ENCODE measurements at regions not wholly inside any gene's neighbourhood (a gene's known extent, or its start where the extent isn't known, plus 50 kb on each side); places are given as distances from the start of the nearest gene placed in this dataset.

DNA sequence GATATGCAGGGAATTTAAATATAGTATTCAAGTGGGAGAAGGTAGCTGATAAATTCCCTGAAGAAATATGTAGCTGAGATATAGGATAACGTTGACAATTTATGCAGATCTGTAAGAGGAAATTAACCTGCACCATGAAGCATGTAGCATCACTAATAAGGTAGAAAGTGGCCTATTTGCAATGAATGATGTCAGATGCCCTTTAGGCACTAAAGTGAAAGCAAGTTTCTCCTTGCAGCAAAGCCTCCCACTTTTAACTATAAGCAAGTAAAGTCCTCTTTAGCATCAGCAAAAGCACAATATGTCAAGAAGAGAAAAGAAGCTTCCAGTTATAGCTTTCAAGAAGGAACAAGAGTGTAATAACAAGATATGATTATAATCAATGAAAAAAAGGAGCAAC lies 102.5 kb upstream of the SLITRK1 start:
- Mint-ChIP-seq H3K27me3 (ENCODE audit: low read depth) (peaks cover 2% of the 10 kb centered on the region), H3K36me3 (ENCODE audit: insufficient read depth) (no peaks in the 10 kb centered on the region)

DNA sequence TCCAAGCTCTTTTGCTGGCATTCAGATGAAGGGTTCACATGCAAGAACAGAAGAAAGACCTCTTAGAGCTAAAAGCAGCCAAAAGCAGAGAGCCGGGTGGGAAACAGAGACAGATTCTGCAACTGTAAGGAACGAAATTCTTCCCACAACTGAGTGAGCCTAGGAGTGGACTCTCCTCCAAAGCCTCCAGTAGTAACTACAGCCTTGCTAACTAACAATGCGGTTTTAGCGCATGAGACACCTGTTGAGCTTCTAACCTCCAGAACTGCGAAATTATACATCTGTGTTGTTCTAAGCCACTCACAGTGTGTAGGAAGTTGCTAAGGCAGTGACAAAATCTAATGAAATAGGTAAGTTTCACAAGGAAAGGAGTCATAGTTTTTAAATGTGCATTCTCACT lies 98.1 kb upstream of the SLITRK1 start:
- no peak overlapping the region for H3K4me3 Mint-ChIP-seq
- no peaks in the 10 kb centered on the region for H3K36me3 Mint-ChIP-seq (ENCODE audit: insufficient read depth)
- peaks cover 2% of the 10 kb centered on the region for H3K27me3 Mint-ChIP-seq (ENCODE audit: low read depth)
- DNase-seq (no peak), ATAC-seq (no peak)
- H3K4me1 Mint-ChIP-seq (ENCODE audit: low read depth): peaks cover 7% of the 10 kb centered on the region
- H3K9me3 Mint-ChIP-seq: no peaks in the 10 kb centered on the region

More for the DNA sequence above, 102.5 kb upstream of the SLITRK1 start:
- Mint-ChIP-seq H3K4me1 (ENCODE audit: low read depth) (no peaks in the 10 kb centered on the region), H3K9me3 (no peaks in the 10 kb centered on the region), H3K4me3 (no peak overlapping the region)
- DNase-seq: no peak
- ATAC-seq: no peak

DNA sequence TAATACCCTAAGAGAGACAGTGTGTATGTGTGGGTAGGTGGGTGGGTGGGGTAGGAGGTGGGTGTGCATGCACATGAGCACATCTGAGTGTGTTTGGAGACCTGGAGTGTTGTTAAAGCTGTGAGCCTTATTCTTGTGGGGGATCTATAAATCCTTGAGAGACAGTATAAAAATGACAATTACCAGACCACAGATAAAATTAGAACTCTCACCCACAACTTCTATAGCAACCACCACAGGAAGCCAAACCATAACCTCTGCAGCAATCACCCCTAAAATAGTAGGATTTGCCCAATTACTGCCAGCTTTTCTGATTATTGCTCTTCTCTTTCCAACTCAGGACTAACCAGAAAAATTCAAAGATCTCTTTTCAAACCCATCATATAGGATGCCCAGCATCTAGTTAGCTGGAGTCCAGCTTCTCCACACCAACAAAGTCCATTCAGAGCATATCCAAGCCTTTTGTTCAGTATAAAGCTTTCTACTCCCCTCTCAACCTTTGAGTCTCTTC lies 93.4 kb upstream of the SLITRK1 start:
- peaks cover 2% of the 10 kb centered on the region for H3K27me3 Mint-ChIP-seq (ENCODE audit: low read depth)
- H3K9me3 Mint-ChIP-seq: no peaks in the 10 kb centered on the region
- H3K36me3 Mint-ChIP-seq (ENCODE audit: insufficient read depth): no peaks in the 10 kb centered on the region
- peaks cover 7% of the 10 kb centered on the region for H3K4me1 Mint-ChIP-seq (ENCODE audit: low read depth)
- no peak overlapping the region for H3K4me3 Mint-ChIP-seq
- ATAC-seq (no peak), DNase-seq (no peak)

DNA sequence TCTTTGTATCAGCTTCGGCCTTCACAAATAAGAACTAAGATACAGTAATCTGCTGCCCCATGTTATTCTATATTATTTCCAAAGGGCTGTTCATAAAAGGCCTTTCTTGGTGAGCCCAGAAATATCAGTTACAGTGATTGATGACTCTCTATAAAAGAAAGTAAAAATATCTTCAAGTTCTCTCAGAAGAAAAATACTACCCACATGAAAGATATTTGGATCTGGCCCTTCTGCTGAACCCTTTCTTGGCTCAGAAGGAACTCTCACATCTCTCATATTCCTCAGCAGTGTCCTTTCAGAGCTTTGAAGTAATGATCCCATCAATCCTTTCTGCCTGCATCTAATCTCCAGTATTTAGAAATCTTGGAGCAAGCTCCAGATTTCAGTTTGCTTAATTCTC lies 76.3 kb upstream of the SLITRK1 start:
- Mint-ChIP-seq H3K9me3 (no peaks in the 10 kb centered on the region), H3K4me3 (no peak overlapping the region), H3K36me3 (ENCODE audit: insufficient read depth) (no peaks in the 10 kb centered on the region), H3K27me3 (ENCODE audit: low read depth) (no peaks in the 10 kb centered on the region), H3K4me1 (ENCODE audit: low read depth) (no peaks in the 10 kb centered on the region)
- DNase-seq: no peak
- ATAC-seq: no peak

DNA sequence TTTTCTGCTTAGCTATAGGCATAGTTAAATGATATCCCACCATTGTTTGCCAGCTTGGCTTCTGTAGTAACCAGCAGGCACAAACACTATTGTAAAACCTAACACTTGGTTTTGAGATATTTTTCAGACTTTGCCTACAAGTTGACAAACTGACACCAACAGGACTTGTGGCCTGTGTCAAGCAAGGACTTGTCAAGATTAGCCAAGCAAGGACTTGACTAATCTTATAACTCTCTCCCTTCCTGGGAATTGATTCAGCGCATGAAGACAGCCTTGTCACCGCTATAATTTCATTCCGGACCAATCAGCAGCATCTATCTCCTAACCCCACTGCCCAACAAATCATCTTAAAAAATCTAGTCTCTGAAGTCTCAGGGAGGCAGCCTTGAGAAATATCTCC lies 72.7 kb upstream of the SLITRK1 start:
- no peak for DNase-seq
- no peaks in the 10 kb centered on the region for H3K4me1 Mint-ChIP-seq (ENCODE audit: low read depth)
- no peak overlapping the region for H3K4me3 Mint-ChIP-seq
- H3K36me3 Mint-ChIP-seq (ENCODE audit: insufficient read depth): no peaks in the 10 kb centered on the region
- peaks cover 4% of the 10 kb centered on the region for H3K9me3 Mint-ChIP-seq
- no peak for ATAC-seq
- H3K27me3 Mint-ChIP-seq (ENCODE audit: low read depth): no peaks in the 10 kb centered on the region

DNA sequence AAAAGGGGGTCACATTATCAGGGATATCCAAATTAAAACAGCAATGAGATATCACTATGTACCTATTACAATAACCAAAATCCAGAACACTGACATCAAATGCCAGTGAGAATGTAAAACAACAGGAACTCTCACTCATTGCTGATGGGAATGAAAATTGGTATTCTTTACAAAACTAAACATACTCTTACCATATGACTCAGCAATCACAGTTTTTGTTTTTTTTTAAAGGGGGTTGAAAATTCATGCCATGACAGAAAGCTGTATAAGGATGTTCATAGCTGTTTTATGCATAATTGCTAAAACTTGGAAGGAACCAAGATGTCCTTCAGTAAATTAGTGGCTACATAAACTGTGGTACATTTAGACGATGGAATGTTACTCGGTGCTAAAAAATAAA lies 71.6 kb upstream of the SLITRK1 start:
- H3K9me3 Mint-ChIP-seq: peaks cover 4% of the 10 kb centered on the region
- no peaks in the 10 kb centered on the region for H3K4me1 Mint-ChIP-seq (ENCODE audit: low read depth)
- no peaks in the 10 kb centered on the region for H3K36me3 Mint-ChIP-seq (ENCODE audit: insufficient read depth)
- H3K27me3 Mint-ChIP-seq (ENCODE audit: low read depth): no peaks in the 10 kb centered on the region
- DNase-seq (no peak), ATAC-seq (no peak)
- H3K4me3 Mint-ChIP-seq: no peak overlapping the region

DNA sequence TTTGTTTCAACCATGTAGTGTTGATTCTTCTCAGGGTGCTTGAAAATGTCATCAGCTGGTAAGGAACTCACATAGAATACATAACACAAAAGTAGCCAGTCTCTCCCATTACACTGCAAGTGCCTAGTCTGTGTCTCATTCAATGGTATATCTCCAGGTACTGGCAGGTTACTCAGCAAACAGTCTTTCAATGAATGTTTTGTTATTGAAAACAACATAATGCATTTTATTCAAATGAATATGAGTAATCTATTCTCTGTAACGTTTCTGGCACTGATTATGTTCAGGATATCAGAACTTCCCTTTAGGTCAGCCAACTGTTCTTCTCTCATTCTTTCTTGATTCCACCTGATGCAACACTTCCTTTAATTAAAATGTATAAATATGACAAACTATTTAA lies 68.0 kb upstream of the SLITRK1 start:
- DNase-seq: no peak
- H3K27me3 Mint-ChIP-seq (ENCODE audit: low read depth): no peaks in the 10 kb centered on the region
- no peak for ATAC-seq
- no peak overlapping the region for H3K4me3 Mint-ChIP-seq
- H3K36me3 Mint-ChIP-seq (ENCODE audit: insufficient read depth): no peaks in the 10 kb centered on the region
- H3K9me3 Mint-ChIP-seq: peaks cover 6% of the 10 kb centered on the region
- no peaks in the 10 kb centered on the region for H3K4me1 Mint-ChIP-seq (ENCODE audit: low read depth)

DNA sequence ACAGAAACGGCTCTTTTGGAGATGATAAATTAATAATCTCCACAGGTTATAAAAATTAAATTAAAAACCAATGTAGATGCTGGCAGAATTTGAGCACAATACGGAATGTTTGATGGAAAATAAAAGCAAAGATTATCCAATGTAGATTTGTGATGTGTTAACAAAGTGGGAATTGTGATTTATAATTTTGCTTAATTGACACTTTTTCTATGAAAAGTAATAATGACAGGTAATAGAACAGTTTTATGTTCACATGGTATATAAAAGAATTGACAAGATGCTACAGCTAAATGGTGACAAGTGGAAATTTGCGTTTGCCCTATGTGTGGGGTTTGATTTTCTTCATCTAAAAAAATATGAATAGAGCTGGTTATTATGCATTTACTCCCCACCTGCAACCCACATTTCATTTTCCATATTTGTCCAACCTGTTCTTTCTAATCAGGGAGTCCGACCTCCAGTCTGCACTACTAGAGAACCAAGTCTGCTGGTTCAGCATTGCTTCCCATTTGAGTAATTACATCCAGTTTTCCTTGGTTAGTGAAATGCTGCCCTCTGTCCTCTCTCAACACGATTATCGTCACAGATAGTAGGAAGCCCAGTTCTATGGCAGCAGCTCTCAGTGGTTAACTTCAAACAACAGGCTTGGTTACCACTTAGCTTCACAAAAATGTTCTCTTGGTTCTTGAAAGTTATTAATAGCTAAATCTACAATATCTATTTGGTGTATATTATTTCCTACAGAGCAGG lies 61.4 kb upstream of the SLITRK1 start:
- no peaks in the 10 kb centered on the region for H3K27me3 Mint-ChIP-seq (ENCODE audit: low read depth)
- DNase-seq (no peak), ATAC-seq (no peak)
- no peak overlapping the region for H3K4me3 Mint-ChIP-seq
- H3K9me3 Mint-ChIP-seq: peaks cover 5% of the 10 kb centered on the region
- H3K36me3 Mint-ChIP-seq (ENCODE audit: insufficient read depth): no peaks in the 10 kb centered on the region
- no peaks in the 10 kb centered on the region for H3K4me1 Mint-ChIP-seq (ENCODE audit: low read depth)

DNA sequence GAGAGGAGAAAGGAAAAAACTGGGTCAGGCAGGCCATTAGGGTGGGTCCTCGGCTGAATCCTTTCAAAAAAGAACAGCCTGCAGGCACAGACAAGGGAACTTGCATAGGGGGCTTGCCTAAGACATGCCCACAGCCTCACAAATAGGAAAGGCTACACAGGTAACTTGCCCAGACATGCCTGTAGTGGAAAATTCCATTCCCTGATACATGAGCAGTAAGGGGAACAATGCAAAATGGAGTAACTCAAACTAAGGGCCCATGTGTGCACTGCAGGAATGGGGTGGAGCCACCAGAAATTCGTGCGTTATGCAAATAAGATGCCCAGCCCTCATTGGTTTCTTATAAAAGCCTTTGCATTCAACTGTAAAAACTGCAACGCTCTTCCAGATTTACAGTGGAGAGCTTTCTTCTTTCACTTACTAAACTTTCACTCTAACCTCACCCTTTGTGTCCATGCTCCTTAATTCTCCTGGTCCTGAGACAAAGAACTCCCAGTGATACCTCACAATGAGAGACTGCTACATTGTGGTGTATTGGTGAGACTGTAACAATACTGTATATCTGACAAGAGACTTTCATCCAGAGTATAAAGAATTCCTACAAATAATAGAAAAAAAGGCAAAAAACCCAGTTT lies 59.5 kb upstream of the SLITRK1 start:
- peaks cover 5% of the 10 kb centered on the region for H3K9me3 Mint-ChIP-seq
- H3K4me3 Mint-ChIP-seq: no peak overlapping the region
- no peaks in the 10 kb centered on the region for H3K27me3 Mint-ChIP-seq (ENCODE audit: low read depth)
- no peak for ATAC-seq
- H3K36me3 Mint-ChIP-seq (ENCODE audit: insufficient read depth): no peaks in the 10 kb centered on the region
- H3K4me1 Mint-ChIP-seq (ENCODE audit: low read depth): no peaks in the 10 kb centered on the region
- DNase-seq: no peak

DNA sequence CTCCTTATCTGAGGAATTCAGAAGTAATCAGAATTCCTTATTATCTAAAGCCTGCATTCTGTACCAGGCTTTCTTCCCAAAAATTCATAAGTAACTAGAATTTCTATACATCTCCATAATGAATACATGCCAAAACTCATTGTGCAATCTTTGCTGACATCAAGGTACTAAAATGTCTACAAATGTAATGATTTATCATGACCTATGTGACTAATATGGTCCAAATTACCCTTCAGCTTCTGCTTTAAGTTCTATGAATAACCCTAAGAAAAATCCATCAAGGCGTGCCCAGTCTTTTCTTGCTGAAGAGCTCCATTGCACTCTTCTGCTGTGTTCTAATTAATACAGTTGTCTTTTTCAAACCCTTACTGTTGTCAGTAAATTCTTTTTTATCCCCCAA lies 58.5 kb upstream of the SLITRK1 start:
- no peak for ATAC-seq
- Mint-ChIP-seq H3K4me1 (ENCODE audit: low read depth) (no peaks in the 10 kb centered on the region), H3K27me3 (ENCODE audit: low read depth) (no peaks in the 10 kb centered on the region), H3K4me3 (no peak overlapping the region), H3K9me3 (peaks cover 4% of the 10 kb centered on the region), H3K36me3 (ENCODE audit: insufficient read depth) (no peaks in the 10 kb centered on the region)
- DNase-seq: no peak

DNA sequence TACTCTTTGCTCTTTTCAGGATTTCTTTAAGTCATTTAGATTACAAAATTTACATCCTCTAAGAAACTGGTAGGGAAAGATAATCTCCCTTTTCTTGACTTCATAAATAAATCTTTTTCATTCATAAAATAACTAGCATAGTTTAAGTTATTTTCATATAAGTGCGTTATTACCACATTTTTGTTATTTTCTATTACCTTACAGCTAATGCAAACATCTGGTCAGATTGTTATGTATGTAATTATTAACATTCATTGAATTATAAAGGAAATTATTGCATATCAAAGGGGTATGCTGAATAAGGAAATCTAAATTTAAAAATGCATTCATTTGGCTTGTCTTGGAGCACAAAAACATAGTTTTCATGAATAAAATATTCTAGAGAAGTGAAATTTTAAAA lies 55.3 kb upstream of the SLITRK1 start:
- Mint-ChIP-seq H3K4me1 (ENCODE audit: low read depth) (no peaks in the 10 kb centered on the region), H3K9me3 (peaks cover 3% of the 10 kb centered on the region), H3K36me3 (ENCODE audit: insufficient read depth) (no peaks in the 10 kb centered on the region), H3K27me3 (ENCODE audit: low read depth) (no peaks in the 10 kb centered on the region), H3K4me3 (no peak overlapping the region)
- no peak for ATAC-seq
- DNase-seq: no peak

DNA sequence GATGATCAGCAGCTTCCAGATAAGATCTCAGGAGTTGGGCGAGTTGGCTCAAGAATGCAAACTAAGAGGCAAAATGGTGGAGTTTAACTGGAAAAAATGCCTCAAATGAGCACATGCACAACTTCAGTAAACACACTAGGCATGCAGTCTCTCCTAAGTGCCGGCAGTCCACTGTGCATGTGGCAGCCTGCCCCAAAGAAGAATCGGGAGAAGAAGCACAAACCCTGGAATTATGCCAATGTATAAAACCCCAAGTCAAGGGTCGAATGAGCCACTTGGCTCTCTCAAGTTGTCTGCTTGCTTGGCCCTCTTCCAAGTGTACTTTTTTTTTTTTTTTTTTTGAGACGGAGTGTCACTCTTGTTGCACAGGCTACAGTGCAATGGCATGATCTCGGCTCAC lies 53.3 kb upstream of the SLITRK1 start:
- no peaks in the 10 kb centered on the region for H3K9me3 Mint-ChIP-seq
- no peaks in the 10 kb centered on the region for H3K36me3 Mint-ChIP-seq (ENCODE audit: insufficient read depth)
- ATAC-seq: no peak
- no peak for DNase-seq
- no peaks in the 10 kb centered on the region for H3K27me3 Mint-ChIP-seq (ENCODE audit: low read depth)
- no peaks in the 10 kb centered on the region for H3K4me1 Mint-ChIP-seq (ENCODE audit: low read depth)
- no peak overlapping the region for H3K4me3 Mint-ChIP-seq

Measured in activated T-cell treated with anti-CD3 and anti-CD28 coated beads, Interleukin-2, amount 50 U/mL, for 4 hours (primary cell).